ENCODE measurements at regions not wholly inside any gene's neighbourhood (a gene's known extent, or its start where the extent isn't known, plus 50 kb on each side); places are given as distances from the start of the nearest gene placed in this dataset.

- no peaks in the 10 kb centered on the region for H4K20me1 ChIP-seq (ENCODE audit: control insufficient read depth, extremely low read depth, insufficient read depth, low read length)
- dilution Hi-C loops (cut with MboI; ENCODE audit: extremely low pct_ligation_motif_present, low sequenced_read_pairs) = no loop called here
- no peak overlapping the region for H3K9ac ChIP-seq (ENCODE audit: control insufficient read depth, extremely low read depth, insufficient read depth, low read length)
Observed at GRCh38 chr17:52744179-52744578, 585.7 kb upstream of the CA10 start.

GRCh38 chr17:52740006-52740405 lies 581.5 kb upstream of the CA10 start:
- Histone ChIP-seq H3K27ac (ENCODE audit: control insufficient read depth, insufficient read depth, low read length) (no peak overlapping the region), H3K27me3 (ENCODE audit: control insufficient read depth, extremely low read depth, insufficient read depth, low read length) (no peaks in the 10 kb centered on the region), H3K9me1 (ENCODE audit: control insufficient read depth, extremely low read depth, insufficient read depth, low read length) (no peaks in the 10 kb centered on the region), H4K20me1 (ENCODE audit: control insufficient read depth, extremely low read depth, insufficient read depth, low read length) (no peaks in the 10 kb centered on the region), H3K4me3 (ENCODE audit: control insufficient read depth in 2 of 3, extremely low read depth in 1 of 3, insufficient read depth in 2 of 3, low read depth in 1 of 3, low read length in 3 of 3) (no peak overlapping the region), H3K79me2 (ENCODE audit: control insufficient read depth, insufficient read depth, low read length) (no peaks in the 10 kb centered on the region), H3K36me3 (ENCODE audit: control insufficient read depth in 2 of 2, extremely low read depth in 1 of 2, insufficient read depth in 2 of 2, low read length in 2 of 2) (no peaks in the 10 kb centered on the region), H2AFZ (ENCODE audit: control insufficient read depth, low read length) (no peak overlapping the region), H3K4me2 (ENCODE audit: control insufficient read depth, extremely low read depth, insufficient read depth, low read depth, low read length) (no peak overlapping the region), H3K9me3 (ENCODE audit: control insufficient read depth, low read depth, low read length) (no peaks in the 10 kb centered on the region), H3K4me1 (ENCODE audit: control insufficient read depth, extremely low read depth, insufficient read depth, low read length) (no peaks in the 10 kb centered on the region), H3K9ac (ENCODE audit: control insufficient read depth, extremely low read depth, insufficient read depth, low read length) (no peak overlapping the region)
- TF ChIP-seq CTCF (optimal IDR thresholded peaks at IDR 0.05 in 1 of 3, IDR thresholded peaks at IDR 0.05 in 1 of 3, conservative IDR thresholded peaks at IDR 0.05 in 1 of 3; ENCODE audit: extremely low read depth in 1 of 3, insufficient read depth in 2 of 3, low read length in 3 of 3) (no peak), EZH2 (IDR thresholded peaks at IDR 0.05; ENCODE audit: low read length) (no peak)
- dilution Hi-C loops (cut with MboI; ENCODE audit: extremely low pct_ligation_motif_present, low sequenced_read_pairs) = no loop called here
- DNase-seq (ENCODE audit: low read depth, low spot score) (no peak), FAIRE-seq (no peak)

More at GRCh38 chr17:52744179-52744578, 585.7 kb upstream of the CA10 start:
- no peaks in the 10 kb centered on the region for H3K27me3 ChIP-seq (ENCODE audit: control insufficient read depth, extremely low read depth, insufficient read depth, low read length)
- H3K36me3 ChIP-seq (ENCODE audit: control insufficient read depth in 2 of 2, extremely low read depth in 1 of 2, insufficient read depth in 2 of 2, low read length in 2 of 2) = no peaks in the 10 kb centered on the region
- TF ChIP-seq EZH2 (IDR thresholded peaks at IDR 0.05; ENCODE audit: low read length) = no peak
- no peak overlapping the region for H3K4me3 ChIP-seq (ENCODE audit: control insufficient read depth in 2 of 3, extremely low read depth in 1 of 3, insufficient read depth in 2 of 3, low read depth in 1 of 3, low read length in 3 of 3)
- H3K27ac ChIP-seq (ENCODE audit: control insufficient read depth, insufficient read depth, low read length) = no peak overlapping the region
- H3K9me3 ChIP-seq (ENCODE audit: control insufficient read depth, low read depth, low read length) = no peaks in the 10 kb centered on the region
- no peaks in the 10 kb centered on the region for H3K79me2 ChIP-seq (ENCODE audit: control insufficient read depth, insufficient read depth, low read length)
- no peak for DNase-seq (ENCODE audit: low read depth, low spot score)
- H2AFZ ChIP-seq (ENCODE audit: control insufficient read depth, low read length) = no peak overlapping the region
- no peaks in the 10 kb centered on the region for H3K9me1 ChIP-seq (ENCODE audit: control insufficient read depth, extremely low read depth, insufficient read depth, low read length)
- H3K4me2 ChIP-seq (ENCODE audit: control insufficient read depth, extremely low read depth, insufficient read depth, low read depth, low read length) = no peak overlapping the region
- no peaks in the 10 kb centered on the region for H3K4me1 ChIP-seq (ENCODE audit: control insufficient read depth, extremely low read depth, insufficient read depth, low read length)
- FAIRE-seq = no peak

GRCh38 chr17:52738791-52739190 lies 580.3 kb upstream of the CA10 start:
- DNase-seq (ENCODE audit: low read depth, low spot score) (no peak), FAIRE-seq (no peak)
- H4K20me1 ChIP-seq (ENCODE audit: control insufficient read depth, extremely low read depth, insufficient read depth, low read length) = no peaks in the 10 kb centered on the region
- no peak for TF ChIP-seq EZH2 (IDR thresholded peaks at IDR 0.05; ENCODE audit: low read length)
- no peak for TF ChIP-seq CTCF (optimal IDR thresholded peaks at IDR 0.05 in 1 of 3, IDR thresholded peaks at IDR 0.05 in 1 of 3, conservative IDR thresholded peaks at IDR 0.05 in 1 of 3; ENCODE audit: extremely low read depth in 1 of 3, insufficient read depth in 2 of 3, low read length in 3 of 3)
- no peaks in the 10 kb centered on the region for H3K27me3 ChIP-seq (ENCODE audit: control insufficient read depth, extremely low read depth, insufficient read depth, low read length)
- H3K9me3 ChIP-seq (ENCODE audit: control insufficient read depth, low read depth, low read length) = no peaks in the 10 kb centered on the region
- H3K27ac ChIP-seq (ENCODE audit: control insufficient read depth, insufficient read depth, low read length) = no peak overlapping the region
- no peak overlapping the region for H3K4me3 ChIP-seq (ENCODE audit: control insufficient read depth in 2 of 3, extremely low read depth in 1 of 3, insufficient read depth in 2 of 3, low read depth in 1 of 3, low read length in 3 of 3)
- no peaks in the 10 kb centered on the region for H3K4me1 ChIP-seq (ENCODE audit: control insufficient read depth, extremely low read depth, insufficient read depth, low read length)
- H3K4me2 ChIP-seq (ENCODE audit: control insufficient read depth, extremely low read depth, insufficient read depth, low read depth, low read length) = no peak overlapping the region
- no peak overlapping the region for H2AFZ ChIP-seq (ENCODE audit: control insufficient read depth, low read length)
- dilution Hi-C loops (cut with MboI; ENCODE audit: extremely low pct_ligation_motif_present, low sequenced_read_pairs) = no loop called here
- no peaks in the 10 kb centered on the region for H3K9me1 ChIP-seq (ENCODE audit: control insufficient read depth, extremely low read depth, insufficient read depth, low read length)
- H3K79me2 ChIP-seq (ENCODE audit: control insufficient read depth, insufficient read depth, low read length) = no peaks in the 10 kb centered on the region
- H3K36me3 ChIP-seq (ENCODE audit: control insufficient read depth in 2 of 2, extremely low read depth in 1 of 2, insufficient read depth in 2 of 2, low read length in 2 of 2) = no peaks in the 10 kb centered on the region
- no peak overlapping the region for H3K9ac ChIP-seq (ENCODE audit: control insufficient read depth, extremely low read depth, insufficient read depth, low read length)
